Retina (tissue), 1 donor: ENCODE measurements at regions not wholly inside any gene's neighbourhood (a gene's known extent, or its start where the extent isn't known, plus 50 kb on each side); places are given as distances from the start of the nearest gene placed in this dataset.

Experiments used
- DNase-seq: peaks from one replicate; pipeline ENCODE4 v3.0.0-alpha.2; 2016

- DNase-seq = no peak
Observed at GRCh38 chr12:107322063-107322462, 228.7 kb upstream of the CRY1 start.

DNA sequence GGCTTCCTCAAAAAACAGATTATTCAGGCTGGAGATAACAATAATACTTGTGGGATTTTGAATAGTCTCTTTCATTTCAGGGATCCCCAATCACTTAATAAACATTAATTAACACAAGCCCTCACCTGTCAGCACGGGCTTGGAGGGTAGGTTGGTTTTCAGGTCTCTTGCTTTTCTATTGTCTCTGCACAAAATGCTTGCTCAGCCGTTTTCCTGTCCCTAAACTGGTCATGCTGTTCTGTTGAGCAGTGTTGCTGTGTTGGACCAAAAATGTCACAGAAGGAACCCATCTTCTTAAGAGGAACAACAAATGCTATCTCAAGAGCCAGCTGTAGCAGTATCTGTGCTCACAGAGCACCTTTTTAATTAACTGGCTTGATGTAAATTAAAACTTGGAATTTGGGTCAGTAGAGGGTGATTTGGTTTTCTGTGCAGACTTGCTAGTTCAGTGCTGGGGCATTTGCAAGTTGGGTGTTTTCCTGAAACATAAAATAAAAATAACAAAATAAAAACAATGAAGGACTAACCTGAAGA lies 231.8 kb upstream of the CRY1 start:
- no peak for DNase-seq

DNA sequence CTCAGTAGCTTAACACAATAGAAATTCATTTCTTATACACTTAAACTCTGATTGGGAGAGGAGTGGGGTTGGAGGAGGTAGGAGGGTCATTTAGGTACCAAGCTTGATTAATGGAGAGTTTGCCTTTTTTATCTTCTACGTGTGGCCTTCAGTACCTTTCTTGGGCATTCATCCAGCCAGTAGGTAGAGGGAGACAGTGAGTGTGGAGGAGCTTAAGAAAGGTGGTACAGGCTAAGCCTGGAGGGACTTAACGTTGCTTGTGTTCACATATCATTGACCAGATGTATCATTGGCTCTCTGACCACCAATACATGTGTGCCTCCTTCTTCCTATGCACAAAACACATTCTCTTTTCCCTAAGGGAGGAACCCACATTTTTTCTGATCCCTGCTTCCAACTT lies 232.9 kb upstream of the CRY1 start:
- DNase-seq = no peak

- DNase-seq = no peak
Observed at GRCh38 chr12:107327651-107328182, 234.4 kb upstream of the CRY1 start.

DNA sequence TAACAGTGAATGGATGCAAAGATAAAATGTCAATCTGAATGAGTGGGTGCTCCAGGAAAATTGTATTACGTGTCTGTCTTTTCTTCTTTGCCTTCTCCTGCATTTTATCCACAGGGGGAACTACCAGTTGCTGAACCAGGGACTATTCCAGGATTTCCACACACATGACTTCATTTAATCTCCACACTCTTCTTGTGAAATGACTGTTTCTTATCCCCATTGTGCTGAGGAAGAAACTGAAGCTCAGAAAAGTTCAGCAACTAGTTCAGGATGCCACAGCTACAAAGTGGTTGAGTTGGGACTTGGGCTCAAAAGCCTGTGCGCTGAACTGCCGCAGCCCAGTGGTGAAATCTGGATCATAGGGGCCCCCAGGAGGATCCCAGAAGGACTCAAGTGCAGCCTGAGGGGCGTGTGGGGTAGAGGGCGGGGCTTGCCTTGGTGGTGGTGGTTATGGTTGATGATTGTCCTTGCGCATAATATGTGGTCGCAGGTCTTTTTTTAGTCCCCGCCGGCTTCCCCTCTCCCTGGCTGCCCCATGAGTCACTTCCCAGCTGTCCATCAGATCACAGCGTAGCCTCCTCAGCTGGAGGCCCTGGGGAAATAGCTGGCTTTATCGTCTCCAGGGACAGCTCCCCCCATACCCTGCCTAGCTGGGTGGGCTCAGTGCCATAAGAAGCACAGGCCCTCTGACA lies 235.2 kb upstream of the CRY1 start:
- DNase-seq = no peak

DNA sequence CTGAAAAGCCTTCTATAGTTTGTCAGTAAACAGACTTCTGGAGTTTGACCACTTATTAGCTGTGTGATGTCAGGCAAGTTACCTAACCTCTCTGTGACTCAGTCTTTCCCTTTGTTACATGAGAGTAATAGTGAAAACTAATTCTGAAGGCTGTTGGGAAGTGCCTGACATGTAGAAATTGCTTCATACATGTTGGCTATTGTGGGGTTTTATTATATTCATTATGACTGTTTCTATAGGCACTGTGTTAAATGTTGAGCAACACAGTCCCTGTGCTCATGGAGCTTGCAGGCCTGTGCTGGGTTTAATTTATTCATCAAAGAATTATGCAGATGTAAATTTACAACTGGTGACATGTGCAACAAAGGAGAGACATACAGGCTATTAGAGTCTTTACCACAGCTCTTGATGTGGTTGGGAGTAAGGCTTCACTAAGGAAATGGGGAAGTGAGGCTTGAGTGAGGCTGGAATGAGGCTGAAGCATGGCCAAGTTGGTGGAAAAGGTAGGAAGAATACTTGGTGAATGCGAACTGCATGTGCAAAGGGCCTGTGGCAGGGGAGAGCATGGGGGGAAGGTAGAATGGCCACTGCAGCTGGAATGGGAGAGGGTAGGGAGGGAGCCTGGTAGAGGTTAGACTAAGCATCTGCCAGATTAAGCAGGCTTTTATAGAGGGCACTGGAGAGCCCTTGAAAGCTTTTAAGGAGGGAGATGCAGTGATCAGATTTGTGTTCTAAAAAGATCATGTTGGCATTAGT lies 236.4 kb upstream of the CRY1 start:
- no peak for DNase-seq

GRCh38 chr12:107330831-107331431 lies 237.6 kb upstream of the CRY1 start:
- no peak for DNase-seq

GRCh38 chr12:107331471-107331870 lies 238.1 kb upstream of the CRY1 start:
- DNase-seq = no peak

DNA sequence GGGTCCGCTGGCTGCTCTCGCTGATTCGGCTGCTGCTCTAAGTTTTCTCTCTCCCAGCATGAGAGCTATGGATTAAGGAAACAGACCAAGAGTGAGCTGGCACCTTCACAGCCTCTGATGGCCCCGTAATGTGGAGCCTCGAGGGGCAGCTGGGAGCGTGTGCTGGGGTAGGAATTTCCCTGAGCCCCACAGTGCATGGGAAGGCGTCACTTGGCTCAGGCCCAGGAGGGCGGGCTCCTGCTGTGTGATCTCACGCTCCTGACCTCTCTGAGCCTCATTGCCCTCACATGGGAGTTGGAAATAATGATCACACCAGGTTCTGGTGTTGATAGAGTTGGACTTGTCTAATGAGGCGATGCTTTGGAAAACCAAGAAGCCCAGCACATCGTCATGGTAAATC lies 238.6 kb upstream of the CRY1 start:
- no peak for DNase-seq

DNA sequence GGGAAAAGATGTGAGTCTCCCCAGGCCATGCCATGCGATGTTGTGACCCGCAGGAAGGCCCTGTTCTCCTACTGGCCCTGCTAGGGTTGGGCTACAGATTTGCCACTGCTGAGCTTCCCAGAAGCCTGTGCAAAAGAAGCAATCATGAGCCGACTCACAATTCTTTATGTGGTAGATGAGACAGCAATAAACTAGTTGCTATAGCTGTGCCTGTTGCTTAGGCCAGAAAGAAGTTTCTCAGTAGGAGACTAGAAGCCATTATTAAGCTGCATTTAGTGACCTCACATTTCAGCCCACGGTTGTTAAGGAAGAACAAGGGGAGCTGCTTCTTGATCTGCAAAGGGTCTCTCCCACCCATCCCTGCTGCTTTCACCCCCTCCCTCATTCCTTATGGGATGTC lies 239.4 kb upstream of the CRY1 start:
- no peak for DNase-seq

DNA sequence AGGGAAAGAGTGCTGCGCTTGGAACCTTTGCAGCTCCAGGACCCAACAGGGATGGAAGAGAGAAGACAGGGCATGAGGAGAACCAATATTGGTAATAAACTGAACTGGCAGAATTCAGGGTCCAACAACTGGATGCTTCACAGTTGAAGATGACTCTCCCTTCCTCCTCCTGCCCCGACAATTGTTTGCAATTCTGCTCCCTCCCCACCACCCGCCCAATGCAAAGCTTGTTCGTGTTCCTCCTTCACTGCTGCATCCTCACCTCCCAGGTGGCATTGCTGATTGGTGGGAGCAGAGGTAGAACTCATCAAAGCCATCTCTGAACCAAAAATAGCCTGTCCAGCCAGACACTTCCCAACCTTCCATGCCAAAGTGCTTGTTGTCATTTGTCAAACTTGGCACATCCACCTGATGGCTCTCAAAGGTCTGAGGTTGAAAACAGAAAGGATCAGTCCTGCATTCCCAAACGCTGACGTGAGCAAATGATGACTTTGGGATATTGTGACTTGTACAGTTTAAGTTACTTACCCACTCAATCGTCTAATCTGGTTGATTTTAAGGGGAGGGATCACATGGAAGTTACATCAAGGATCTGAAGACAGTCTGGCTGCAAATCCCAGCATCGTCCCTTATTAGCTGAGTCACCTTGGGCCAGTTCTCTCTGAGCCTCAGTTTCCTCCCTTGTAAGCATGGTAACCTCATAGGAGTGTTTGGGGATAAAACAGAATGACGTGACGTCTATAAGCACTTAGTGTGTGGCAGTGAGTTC lies 242.6 kb upstream of the CRY1 start:
- DNase-seq = no peak

- DNase-seq = no peak
Observed at GRCh38 chr12:107336695-107337094, 243.3 kb upstream of the CRY1 start.

GRCh38 chr12:107337346-107338095 lies 244.2 kb upstream of the CRY1 start:
- no peak for DNase-seq

DNA sequence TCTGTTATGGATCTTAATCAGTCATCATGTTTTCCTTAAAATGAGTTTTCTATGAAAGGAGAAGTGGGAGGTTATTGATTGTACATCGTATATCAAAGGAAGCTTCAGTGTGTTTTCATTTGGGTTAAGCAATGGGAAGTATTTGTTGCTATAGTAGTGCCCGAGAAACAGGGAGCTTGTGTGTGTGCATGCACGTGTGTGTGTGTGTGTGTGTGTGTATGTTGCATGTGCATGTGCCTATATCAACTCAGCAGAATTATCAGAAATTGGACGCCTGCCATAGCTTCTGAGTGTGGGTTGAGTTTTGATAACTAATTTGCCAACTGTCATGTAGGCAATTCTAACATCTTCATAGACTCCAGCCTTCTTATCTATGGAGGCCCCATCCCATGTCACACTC lies 246.1 kb upstream of the CRY1 start:
- no peak for DNase-seq

- DNase-seq = no peak
Observed at GRCh38 chr12:107339932-107340331, 246.6 kb upstream of the CRY1 start.

DNA sequence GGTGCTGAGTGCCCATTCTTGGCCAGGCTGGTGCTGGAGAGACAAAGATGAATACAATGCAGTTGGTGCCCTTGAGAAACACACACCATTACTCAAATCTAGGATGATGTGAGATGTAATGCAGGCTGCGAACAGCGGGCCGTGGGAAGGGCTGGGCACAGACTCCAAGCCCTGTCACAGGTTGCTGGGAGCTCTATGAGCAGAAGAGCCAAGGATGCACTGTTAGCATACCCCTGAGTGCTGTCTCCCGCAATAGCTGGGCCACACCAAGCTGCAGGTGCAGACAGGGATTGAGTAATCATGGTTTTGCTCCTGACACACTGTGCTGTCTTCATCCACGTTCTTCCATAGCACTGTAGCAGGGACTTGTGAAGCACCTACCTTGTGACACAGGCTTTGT lies 247.5 kb upstream of the CRY1 start:
- no peak for DNase-seq

- no peak for DNase-seq
Observed at GRCh38 chr12:107344035-107344808, 250.9 kb upstream of the CRY1 start.

- DNase-seq = no peak
Observed at GRCh38 chr12:107347261-107347660, 253.9 kb upstream of the CRY1 start.

DNA sequence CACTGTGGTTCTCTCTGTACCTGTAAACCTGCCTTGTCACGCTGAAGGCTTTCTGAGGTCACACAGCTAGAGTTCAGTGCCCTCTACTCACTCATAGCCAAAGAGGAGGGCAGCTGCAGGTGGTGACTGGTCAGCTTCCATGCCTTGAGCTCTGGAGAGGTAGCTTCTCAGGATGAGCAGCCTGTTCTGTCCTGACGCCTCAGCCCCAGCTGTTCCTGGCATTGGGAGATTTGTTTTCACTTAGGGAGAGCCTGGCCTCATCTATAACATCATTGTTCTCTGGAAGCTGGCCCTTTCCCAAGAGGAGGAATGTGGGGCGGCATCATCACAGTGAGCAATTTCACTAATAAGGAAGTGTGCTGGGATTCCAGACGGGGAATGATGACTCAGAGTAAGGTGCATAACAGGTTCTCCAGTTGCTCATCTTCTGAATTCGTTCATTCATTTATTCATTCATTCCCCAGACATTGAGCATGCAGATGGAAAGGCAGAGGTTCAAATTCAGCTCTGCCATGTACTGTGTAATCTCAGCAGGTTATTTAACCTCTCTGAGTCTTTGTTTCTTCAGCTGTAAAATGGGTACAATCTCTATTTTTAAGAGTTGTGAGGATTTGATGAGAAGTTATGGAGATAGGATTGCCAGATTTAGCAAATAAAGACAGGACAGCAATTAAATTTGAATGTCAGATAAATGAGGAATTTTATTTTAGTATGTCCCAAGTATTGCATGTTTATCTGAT lies 255.8 kb upstream of the CRY1 start:
- no peak for DNase-seq

DNA sequence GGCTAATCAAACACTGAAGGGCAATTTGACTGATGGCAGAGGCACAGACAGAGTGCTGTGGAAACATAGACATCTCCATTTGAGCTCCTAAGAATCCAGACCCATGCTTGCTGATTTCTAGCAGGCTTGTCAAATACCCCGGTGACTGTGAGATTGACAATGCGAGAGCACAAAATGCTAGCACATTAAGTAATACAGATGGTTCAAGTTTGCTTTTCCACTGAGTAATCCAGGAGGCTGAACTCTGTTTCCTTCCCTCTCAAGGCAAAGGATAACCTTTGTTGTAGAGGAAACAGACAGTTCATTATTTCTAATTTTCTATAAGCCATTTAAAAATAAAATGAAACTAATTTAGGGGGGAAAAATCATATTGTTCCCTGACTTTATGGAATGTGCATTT lies 256.5 kb upstream of the CRY1 start:
- no peak for DNase-seq

DNA sequence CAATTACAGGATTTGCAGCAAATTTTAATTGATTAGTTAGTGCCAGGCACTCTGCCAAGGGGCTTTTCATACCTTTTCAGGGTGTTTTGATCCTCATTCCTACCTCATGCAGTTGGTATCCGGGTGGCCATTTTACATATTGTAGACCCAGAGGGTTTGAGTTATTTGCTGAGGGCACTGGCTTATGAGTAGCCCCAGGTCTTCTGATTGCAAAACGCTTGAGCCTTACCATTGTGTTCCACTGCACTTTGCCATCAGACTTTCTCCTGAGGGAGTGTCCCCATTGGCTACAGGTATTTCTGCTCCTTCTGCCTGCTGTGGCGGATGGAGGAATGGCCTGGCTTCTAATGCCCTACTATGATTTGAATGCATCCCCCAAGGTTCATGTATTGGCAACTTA lies 257.8 kb upstream of the CRY1 start:
- DNase-seq = no peak
